HCT116 (cell line): ENCODE measurements at regions not wholly inside any gene's neighbourhood (a gene's known extent, or its start where the extent isn't known, plus 50 kb on each side); places are given as distances from the start of the nearest gene placed in this dataset.

Experiments used
- ATAC-seq: fragments of 200-7000 bp; cut with Tn5 transposase; 2 replicates; pipeline ENCODE4 v1.9.1; 2020; ENCODE audit warnings: mild to moderate bottlenecking, moderate library complexity
- BruUV-seq: library from RNA; stranded (reverse); fragments of 400-500 nt; replicated peaks from 2 replicates; lab custom pipeline; 2021; lab: Mats Ljungman, UMichigan
- CTCF ChIA-PET: fragments of 300-600 bp; sonication (Branson Sonifier 250); formaldehyde crosslinking; loops from one replicate; lab custom pipeline; 2021; ENCODE audit warnings: antibody characterized with exemption; lab: Charles Lee
- POLR2A ChIA-PET: fragments of 300-600, 350-600 bp; sonication (Branson Sonifier 250); formaldehyde crosslinking; loops from one replicate; lab custom pipeline; 2021; ENCODE audit warnings: antibody characterized with exemption; lab: Charles Lee
- RAD21 ChIA-PET, 2 experiments: fragments of 300-600 bp; sonication (Branson Sonifier 250); formaldehyde crosslinking; loops; one replicate each; lab custom pipeline; 2023; ENCODE audit warnings: low total read pairs in 2 of 2; ENCODE audit not compliant: uncharacterized antibody in 2 of 2, unreplicated experiment in 2 of 2, low non-redundant PET in 1 of 2; lab: Charles Lee
- DNase-seq: peaks from one replicate; pipeline ENCODE4 v3.0.0-alpha.2; 2010; ENCODE audit warnings: low read depth, low spot score
- H2AFZ ChIP-seq: fragments of 200-600 bp; shearing (Covaris generic), sonication (generic); 2 replicates; pipeline ENCODE4 v1.6.1; 2017; ENCODE audit warnings: low read depth, mixed run types, mixed read lengths, antibody characterized with exemption, low read length; ENCODE audit not compliant: poor library complexity, severe bottlenecking
- H3K27ac ChIP-seq: 2 replicates; pipeline ENCODE4 v1.5.1; 2012; ENCODE audit warnings: low read depth, low read length
- H3K27me3 ChIP-seq: fragments of 200-600 bp; sonication (generic); 2 replicates; pipeline ENCODE4 v1.6.1; 2016; ENCODE audit warnings: mixed run types, low read length, mixed read lengths; ENCODE audit not compliant: insufficient read depth
- H3K36me3 ChIP-seq, 2 experiments: fragments of 200-500 bp in 1 of 2; fragments of 200-600 bp in 1 of 2; sonication (Bioruptor generic) in 1 of 2; sonication (generic) in 1 of 2; 2 replicates each; pipeline versions ENCODE4 v1.5.1 to v1.6.1; 2014 to 2016; ENCODE audit warnings: low read length in 2 of 2, inconsistent platforms in 1 of 2, mixed read lengths in 1 of 2, mixed run types in 1 of 2; ENCODE audit not compliant: insufficient read depth in 2 of 2, control insufficient read depth in 1 of 2
- H3K4me1 ChIP-seq, 2 experiments: fragments of 200-600 bp in 1 of 2; sonication (generic) in 1 of 2; 2 replicates each; pipeline versions ENCODE4 v1.5.1 to v1.6.1; 2012 to 2017; ENCODE audit warnings: low read length in 2 of 2, inconsistent platforms in 1 of 2, mild to moderate bottlenecking in 1 of 2, mixed read lengths in 1 of 2, mixed run types in 1 of 2, moderate library complexity in 1 of 2; ENCODE audit not compliant: insufficient read depth in 2 of 2, control insufficient read depth in 1 of 2
- H3K4me2 ChIP-seq: fragments of 200-600 bp; sonication (generic); 2 replicates; pipeline ENCODE4 v1.6.1; 2017; ENCODE audit warnings: mixed run types, low read length, mixed read lengths
- H3K4me3 ChIP-seq, 2 experiments: fragments of 200-600 bp in 1 of 2; sonication (generic) in 1 of 2; replicated peaks in 1 of 2; 2 replicates each; pipeline ENCODE4 v1.5.1; 2011 to 2016; ENCODE audit warnings: low read length in 2 of 2, control low read depth in 1 of 2, low read depth in 1 of 2, mild to moderate bottlenecking in 1 of 2, mixed read lengths in 1 of 2, mixed run types in 1 of 2
- H3K79me2 ChIP-seq: fragments of 200-600 bp; sonication (generic); 2 replicates; pipeline ENCODE4 v1.6.1; 2017; ENCODE audit warnings: mild to moderate bottlenecking, mixed run types, low read length, moderate library complexity, mixed read lengths; ENCODE audit not compliant: insufficient read depth
- H3K9ac ChIP-seq: fragments of 200-600 bp; sonication (generic); 2 replicates; pipeline ENCODE4 v1.6.1; 2016; ENCODE audit warnings: low read length, mixed read lengths
- H3K9me2 ChIP-seq: fragments of 200-600 bp; sonication (generic), shearing (Covaris generic); 2 replicates; pipeline ENCODE4 v1.6.1; 2017; ENCODE audit warnings: mixed run types, mild to moderate bottlenecking, moderate library complexity; ENCODE audit not compliant: insufficient read depth
- H3K9me3 ChIP-seq, 2 experiments: fragments of 200-500 bp in 1 of 2; fragments of 200-600 bp in 1 of 2; sonication (Bioruptor generic) in 1 of 2; sonication (generic) in 1 of 2; 2 replicates each; pipeline ENCODE4 v1.6.1; 2014 to 2017; ENCODE audit warnings: low read length in 2 of 2, mixed read lengths in 2 of 2, inconsistent platforms in 1 of 2, low read depth in 1 of 2, mild to moderate bottlenecking in 1 of 2, mixed run types in 1 of 2, moderate library complexity in 1 of 2; ENCODE audit not compliant: control insufficient read depth in 1 of 2, insufficient read depth in 1 of 2
- H4K20me1 ChIP-seq: fragments of 200-600 bp; sonication (generic), shearing (Covaris generic); 2 replicates; pipeline ENCODE4 v1.6.1; 2017; ENCODE audit warnings: mixed run types, mild to moderate bottlenecking, moderate library complexity; ENCODE audit not compliant: insufficient read depth
- CBX3 ChIP-seq: IDR thresholded peaks from 2 replicates; pipeline ENCODE4 v1.6.1; 2012; ENCODE audit warnings: low read depth
- CEBPB ChIP-seq: IDR thresholded peaks from 2 replicates; pipeline ENCODE4 v1.6.1; 2012; ENCODE audit warnings: low read depth
- ELF1 ChIP-seq: IDR thresholded peaks from 2 replicates; pipeline ENCODE4 v1.6.1; 2012; ENCODE audit warnings: low read depth, borderline replicate concordance
- EZH2phosphoT487 ChIP-seq: fragments of 200-600 bp; IDR thresholded peaks from 2 replicates; pipeline ENCODE4 v1.6.1; 2018; ENCODE audit warnings: antibody characterized with exemption, borderline replicate concordance
- FOSL1 ChIP-seq: IDR thresholded peaks from 2 replicates; pipeline ENCODE4 v1.6.1; 2012; ENCODE audit warnings: low read depth
- POLR2A ChIP-seq: IDR thresholded peaks from 2 replicates; pipeline ENCODE4 v1.7.0; 2011; ENCODE audit warnings: borderline replicate concordance; ENCODE audit not compliant: insufficient read depth, insufficient read length; ENCODE audit errors: extremely low read depth
- RAD21 ChIP-seq: IDR thresholded peaks from 2 replicates; pipeline ENCODE4 v1.6.1; 2012; ENCODE audit warnings: low read depth, mild to moderate bottlenecking
- SIN3A ChIP-seq: IDR thresholded peaks from 2 replicates; pipeline ENCODE4 v1.6.1; 2012; ENCODE audit warnings: low read depth
- SP1 ChIP-seq: IDR thresholded peaks from 2 replicates; pipeline ENCODE4 v1.6.1; 2012; ENCODE audit warnings: low read depth
- SRF ChIP-seq: IDR thresholded peaks from 2 replicates; pipeline ENCODE4 v1.6.1; 2012; ENCODE audit warnings: low read depth
- TCF7L2 ChIP-seq: IDR thresholded peaks from 2 replicates; pipeline ENCODE4 v1.7.0; 2011; ENCODE audit warnings: borderline replicate concordance, inconsistent platforms; ENCODE audit not compliant: insufficient read depth, insufficient read length; ENCODE audit errors: extremely low read depth
- YY1 ChIP-seq: IDR thresholded peaks from 2 replicates; pipeline ENCODE4 v1.6.1; 2011; ENCODE audit warnings: low read length, low read depth, moderate library complexity, mild to moderate bottlenecking; ENCODE audit not compliant: insufficient replicate concordance; ENCODE audit errors: extremely low read depth
- ZNF274 ChIP-seq: fragments of 200-500 bp; sonication (Bioruptor generic); IDR thresholded peaks from 2 replicates; pipeline ENCODE4 v1.6.1; 2014; ENCODE audit warnings: mild to moderate bottlenecking, low read depth, low read length, inconsistent platforms
- intact Hi-C: fragments of 100-400 bp; cut with micrococcal nuclease; formaldehyde crosslinking; loops from 2 replicates; pipeline ENCODE4 v1.10.0; 2022
- TF ChIP-seq, protein P1 (sequence below): IDR thresholded peaks from 2 replicates; pipeline ENCODE4 v1.6.1; 2012
- TF ChIP-seq, protein P2 (sequence below): IDR thresholded peaks from 2 replicates; pipeline ENCODE4 v1.6.1; 2012

DNA sequence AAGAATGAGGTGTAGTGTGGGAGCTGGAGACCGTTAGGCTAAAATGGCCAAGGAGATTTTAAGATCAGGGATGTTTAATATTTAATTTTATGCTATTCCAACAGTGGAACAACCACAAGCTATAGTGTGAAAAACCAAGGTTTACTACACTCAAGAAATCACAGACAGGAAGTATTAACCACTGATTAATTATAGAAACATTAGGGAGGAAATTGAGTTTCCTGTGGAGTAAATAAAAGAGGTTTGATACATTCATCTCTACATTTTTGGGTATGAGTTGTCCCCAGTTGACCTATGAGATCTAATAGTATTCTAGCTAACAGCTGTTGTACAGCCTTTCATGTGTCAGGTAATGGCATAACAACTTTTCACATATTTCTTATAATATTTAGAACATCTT lies 103.7 kb upstream of the MPDZ start:
- H3K9me2 ChIP-seq, result no peaks in the 10 kb centered on the region
- H3K36me3 ChIP-seq, result no peaks in the 10 kb centered on the region
- no peak overlapping the region for H2AFZ ChIP-seq
- no peak overlapping the region for H3K9ac ChIP-seq
- H3K27ac ChIP-seq, result no peak overlapping the region
- DNase-seq (no peak), ATAC-seq (no peak)
- no peaks in the 10 kb centered on the region for H3K27me3 ChIP-seq
- CTCF ChIA-PET, result no interaction called here
- H3K4me2 ChIP-seq, result no peak overlapping the region
- H3K9me3 ChIP-seq, result no peaks in the 10 kb centered on the region; a peak in 1 of 4 replicates
- POLR2A ChIA-PET, result no interaction called here
- TF ChIP-seq ELF1 (no peak), TCF7L2 (no peak), SRF (no peak), EZH2phosphoT487 (no peak), CBX3 (no peak), FOSL1 (no peak), CEBPB (no peak), SIN3A (no peak), YY1 (no peak), ZNF274 (no peak), RAD21 (no peak)
- TF ChIP-seq, protein P1, sequence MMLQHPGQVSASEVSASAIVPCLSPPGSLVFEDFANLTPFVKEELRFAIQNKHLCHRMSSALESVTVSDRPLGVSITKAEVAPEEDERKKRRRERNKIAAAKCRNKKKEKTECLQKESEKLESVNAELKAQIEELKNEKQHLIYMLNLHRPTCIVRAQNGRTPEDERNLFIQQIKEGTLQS, result no peak
- TF ChIP-seq, all 23 proteins: peak for 0
- RAD21 ChIA-PET, result no interaction called here
- H4K20me1 ChIP-seq, result no peaks in the 10 kb centered on the region
- no peaks in the 10 kb centered on the region for H3K79me2 ChIP-seq
- H3K4me3 ChIP-seq, result no peak overlapping the region
- H3K4me1 ChIP-seq, result no peaks in the 10 kb centered on the region
- BruUV-seq, result no TSS peak
- intact Hi-C loops, result no loop called here

DNA sequence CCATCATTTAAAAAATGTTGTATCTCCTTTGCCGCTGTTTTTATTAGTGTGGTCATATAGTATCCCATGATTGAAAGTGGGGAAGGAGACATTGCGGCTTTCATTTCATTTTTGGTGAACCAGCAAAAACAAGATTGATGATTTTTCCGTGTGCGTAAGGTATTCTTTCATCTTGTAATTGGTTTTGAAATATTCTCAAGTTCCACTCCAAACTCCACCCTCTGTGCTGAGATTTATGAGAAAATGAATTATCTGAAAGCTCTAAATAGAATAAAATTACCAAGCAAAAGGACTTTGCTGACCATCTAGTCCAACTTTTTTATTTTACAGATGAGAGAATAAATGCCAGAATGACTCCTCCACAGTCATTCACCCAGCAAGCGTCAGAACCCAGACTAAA lies 103.1 kb upstream of the MPDZ start:
- Histone ChIP-seq H3K27me3 (no peaks in the 10 kb centered on the region), H3K4me1 (no peaks in the 10 kb centered on the region), H3K4me2 (no peak overlapping the region), H3K9me2 (no peaks in the 10 kb centered on the region), H3K9me3 (no peaks in the 10 kb centered on the region; a peak in 1 of 4 replicates)
- ChIA-PET CTCF (no interaction called here), POLR2A (no interaction called here), RAD21 (no interaction called here)
- ATAC-seq, result no peak
- TF ChIP-seq POLR2A (no peak), EZH2phosphoT487 (no peak), SP1 (no peak)
- TF ChIP-seq, protein P2, sequence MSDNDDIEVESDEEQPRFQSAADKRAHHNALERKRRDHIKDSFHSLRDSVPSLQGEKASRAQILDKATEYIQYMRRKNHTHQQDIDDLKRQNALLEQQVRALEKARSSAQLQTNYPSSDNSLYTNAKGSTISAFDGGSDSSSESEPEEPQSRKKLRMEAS, result no peak
- TF ChIP-seq, protein P1, result no peak
- TF ChIP-seq, all 23 proteins: peak for 0
- no TSS peak for BruUV-seq
- Histone ChIP-seq H3K4me3 (no peak overlapping the region), H3K27ac (no peak overlapping the region), H2AFZ (no peak overlapping the region), H3K36me3 (no peaks in the 10 kb centered on the region), H3K9ac (no peak overlapping the region), H3K79me2 (no peaks in the 10 kb centered on the region), H4K20me1 (no peaks in the 10 kb centered on the region)
- intact Hi-C loops, result no loop called here
- no peak for DNase-seq
